ENCODE measurements at regions not wholly inside any gene's neighbourhood (a gene's known extent, or its start where the extent isn't known, plus 50 kb on each side); places are given as distances from the start of the nearest gene placed in this dataset.
"Not testable (repeated sequence)": the region's sequence is repeated elsewhere in the genome, so short reads cannot be mapped to it uniquely, and the experiment has no call there.

GRCh38 chr1:226461087-226461486, 53.2 kb upstream of the PARP1 start:
- intact Hi-C loops (cut with DNase I) = no loop called here
- no peak for DNase-seq (ENCODE audit: low spot score)

GRCh38 chr1:226463925-226464586, 56.2 kb upstream of the PARP1 start:
- ATAC-seq (peak; percentile 17), DNase-seq (ENCODE audit: low spot score) (no peak)
- intact Hi-C loops (cut with DNase I) = no loop called here

More at GRCh38 chr1:226461087-226461486, 53.2 kb upstream of the PARP1 start:
- no peak for ATAC-seq

GRCh38 chr1:226464587-226464971, 56.7 kb upstream of the PARP1 start:
- DNase-seq (ENCODE audit: low spot score); ATAC-seq; intact Hi-C loops (cut with DNase I): not testable (repeated sequence)

GRCh38 chr1:226466296-226466695, 58.4 kb upstream of the PARP1 start:
- intact Hi-C loops (cut with DNase I) = no loop called here
- ATAC-seq = no peak

GRCh38 chr1:226467443-226467842, 59.5 kb upstream of the PARP1 start:
- ATAC-seq (no peak), DNase-seq (ENCODE audit: low spot score) (no peak)
- intact Hi-C loops (cut with DNase I) = no loop called here

More at GRCh38 chr1:226466296-226466695, 58.4 kb upstream of the PARP1 start:
- no peak for DNase-seq (ENCODE audit: low spot score)

GRCh38 chr1:226470921-226471866, 63.3 kb upstream of the PARP1 start:
- DNase-seq (ENCODE audit: low spot score) = no peak
- intact Hi-C loops (cut with DNase I) = no loop called here
- no peak for ATAC-seq

- intact Hi-C loops (cut with DNase I) = no loop called here
- DNase-seq (ENCODE audit: low spot score) = no peak
- no peak for ATAC-seq
These were observed 65.4 kb upstream of the PARP1 start for GRCh38 chr1:226473325-226473724.

- DNase-seq (ENCODE audit: low spot score) = no peak
- intact Hi-C loops (cut with DNase I) = no loop called here
- peak; percentile 38 for ATAC-seq
These were observed 66.1 kb upstream of the PARP1 start for GRCh38 chr1:226474041-226474440.

- no peak for ATAC-seq
- DNase-seq (ENCODE audit: low spot score) = no peak
- intact Hi-C loops (cut with DNase I) = no loop called here
These were observed 66.7 kb upstream of the PARP1 start for GRCh38 chr1:226474443-226475141.

- DNase-seq (ENCODE audit: low spot score) (no peak), ATAC-seq (no peak)
- intact Hi-C loops (cut with DNase I) = no loop called here
These were observed 67.2 kb upstream of the PARP1 start for GRCh38 chr1:226475142-226475511.

- no peak for ATAC-seq
- no peak for DNase-seq (ENCODE audit: low spot score)
These were observed 68.2 kb upstream of the PARP1 start for GRCh38 chr1:226476066-226476465.

GRCh38 chr1:226476648-226477319, 68.9 kb upstream of the PARP1 start:
- ATAC-seq (no peak), DNase-seq (ENCODE audit: low spot score) (no peak)
- intact Hi-C loops (cut with DNase I) = no loop called here

More at GRCh38 chr1:226476066-226476465, 68.2 kb upstream of the PARP1 start:
- intact Hi-C loops (cut with DNase I) = no loop called here

- intact Hi-C loops (cut with DNase I) = no loop called here
These were observed 69.1 kb upstream of the STUM start for GRCh38 chr1:226479474-226479873.

GRCh38 chr1:226480461-226480860, 68.1 kb upstream of the STUM start:
- ATAC-seq (no peak), DNase-seq (ENCODE audit: low spot score) (no peak)
- intact Hi-C loops (cut with DNase I) = no loop called here

More at GRCh38 chr1:226479474-226479873, 69.1 kb upstream of the STUM start:
- ATAC-seq (no peak), DNase-seq (ENCODE audit: low spot score) (no peak)

GRCh38 chr1:226481133-226481532, 67.4 kb upstream of the STUM start:
- ATAC-seq = no peak
- intact Hi-C loops (cut with DNase I) = no loop called here
- no peak for DNase-seq (ENCODE audit: low spot score)

GRCh38 chr1:226482196-226482595, 66.4 kb upstream of the STUM start:
- ATAC-seq = no peak
- intact Hi-C loops (cut with DNase I) = no loop called here
- DNase-seq (ENCODE audit: low spot score) = no peak

GRCh38 chr1:226482975-226483700, 65.4 kb upstream of the STUM start:
- DNase-seq (ENCODE audit: low spot score) (no peak), ATAC-seq (no peak)
- intact Hi-C loops (cut with DNase I) = no loop called here

GRCh38 chr1:226485192-226485591, 63.4 kb upstream of the STUM start:
- intact Hi-C loops (cut with DNase I) = no loop called here
- DNase-seq (ENCODE audit: low spot score) (no peak), ATAC-seq (no peak)
